OCI-LY3 (cell line): ENCODE measurements at regions not wholly inside any gene's neighbourhood (a gene's known extent, or its start where the extent isn't known, plus 50 kb on each side); places are given as distances from the start of the nearest gene placed in this dataset.
"Not testable (repeated sequence)": the region's sequence is repeated elsewhere in the genome, so short reads cannot be mapped to it uniquely, and the experiment has no call there.

Experiments
- H2AFZ ChIP-seq: fragments of 200-600, 300-600 bp; shearing (Covaris generic); 2 replicates; pipeline ENCODE4 v1.6.0; 2014; ENCODE audit warnings: antibody characterized with exemption, low read depth, low read length
- H3K27ac ChIP-seq: fragments of 200-600, 300-600 bp; sonication (generic); 2 replicates; pipeline ENCODE4 v1.5.1; 2014; ENCODE audit warnings: mild to moderate bottlenecking, low read length, moderate library complexity, mixed read lengths
- H3K27me3 ChIP-seq: fragments of 200-600, 300-600 bp; sonication (generic); 2 replicates; pipeline ENCODE4 v1.6.1; 2014; ENCODE audit warnings: low read depth, low read length, mixed read lengths
- H3K36me3 ChIP-seq: fragments of 200-600, 300-600 bp; sonication (generic); replicated peaks from 2 replicates; pipeline ENCODE3; 2014; ENCODE audit warnings: low read depth, low read length, mixed read lengths
- H3K4me1 ChIP-seq: fragments of 300-600, 200-600 bp; sonication (generic); 2 replicates; pipeline ENCODE4 v1.6.1; 2014; ENCODE audit warnings: low read length, mixed read lengths
- H3K4me2 ChIP-seq: fragments of 200-600, 300-600 bp; sonication (generic); 2 replicates; pipeline ENCODE4 v1.6.1; 2014; ENCODE audit warnings: low read length, mixed read lengths
- H3K4me3 ChIP-seq: fragments of 300-600, 200-600 bp; sonication (generic); 2 replicates; pipeline ENCODE4 v1.5.1; 2014; ENCODE audit warnings: antibody characterized with exemption, mild to moderate bottlenecking, low read length, moderate library complexity
- H3K79me2 ChIP-seq: fragments of 300-600, 200-600 bp; shearing (Covaris generic); 2 replicates; pipeline ENCODE4 v1.6.1; 2014; ENCODE audit warnings: mild to moderate bottlenecking, low read length, mixed read lengths
- H3K9ac ChIP-seq: fragments of 300-600, 200-600 bp; shearing (Covaris generic); 2 replicates; pipeline ENCODE4 v1.6.0; 2014; ENCODE audit warnings: mild to moderate bottlenecking, low read length, moderate library complexity
- H3K9me3 ChIP-seq: fragments of 200-600, 300-600 bp; shearing (Covaris generic); 2 replicates; pipeline ENCODE4 v1.6.1; 2014; ENCODE audit warnings: low read length, mixed read lengths; ENCODE audit not compliant: insufficient read depth
- H4K20me1 ChIP-seq: fragments of 200-600, 300-600 bp; sonication (generic); 2 replicates; pipeline ENCODE4 v1.6.1; 2016; ENCODE audit warnings: low read length, mixed read lengths; ENCODE audit not compliant: insufficient read depth
- CTCF ChIP-seq: fragments of 200-600, 300-600 bp; sonication (generic); IDR thresholded peaks from 2 replicates; pipeline ENCODE4 v1.5.1; 2014; ENCODE audit warnings: antibody characterized with exemption, low read length, low read depth
- EZH2phosphoT487 ChIP-seq: fragments of 200-600 bp; shearing (Covaris generic); IDR thresholded peaks from 2 replicates; pipeline ENCODE4 v1.6.1; 2018; ENCODE audit warnings: antibody characterized with exemption, mixed run types, low read depth

GRCh38 chr10:34015700-34016099, 681.2 kb upstream of the NRP1 start:
- H3K36me3 ChIP-seq: no peaks in the 10 kb centered on the region
- TF ChIP-seq EZH2phosphoT487 (no peak), CTCF (no peak)

GRCh38 chr10:34013235-34013634, 678.8 kb upstream of the NRP1 start:
- H3K9ac ChIP-seq: no peak overlapping the region
- no peaks in the 10 kb centered on the region for H3K79me2 ChIP-seq
- H3K36me3 ChIP-seq: no peaks in the 10 kb centered on the region
- no peaks in the 10 kb centered on the region for H3K27me3 ChIP-seq
- no peak overlapping the region for H3K4me3 ChIP-seq
- no peak overlapping the region for H2AFZ ChIP-seq
- no peak overlapping the region for H3K4me2 ChIP-seq
- H4K20me1 ChIP-seq: no peaks in the 10 kb centered on the region
- H3K4me1 ChIP-seq: no peaks in the 10 kb centered on the region
- no peaks in the 10 kb centered on the region for H3K9me3 ChIP-seq
- H3K27ac ChIP-seq: no peak overlapping the region
- TF ChIP-seq EZH2phosphoT487 (no peak), CTCF (no peak)

More at GRCh38 chr10:34015700-34016099, 681.2 kb upstream of the NRP1 start:
- Histone ChIP-seq H3K4me2 (no peak overlapping the region), H3K79me2 (no peaks in the 10 kb centered on the region), H2AFZ (no peak overlapping the region), H3K4me1 (no peaks in the 10 kb centered on the region), H4K20me1 (no peaks in the 10 kb centered on the region), H3K4me3 (no peak overlapping the region), H3K27ac (no peak overlapping the region), H3K9ac (no peak overlapping the region), H3K27me3 (no peaks in the 10 kb centered on the region), H3K9me3 (no peaks in the 10 kb centered on the region)

GRCh38 chr10:34010891-34011290, 676.4 kb upstream of the NRP1 start:
- Histone ChIP-seq H4K20me1 (no peaks in the 10 kb centered on the region), H3K4me2 (no peak overlapping the region), H3K4me1 (no peaks in the 10 kb centered on the region), H3K9me3 (no peaks in the 10 kb centered on the region), H3K36me3 (no peaks in the 10 kb centered on the region), H3K27me3 (no peaks in the 10 kb centered on the region), H2AFZ (no peak overlapping the region), H3K27ac (no peak overlapping the region), H3K79me2 (no peaks in the 10 kb centered on the region), H3K4me3 (no peak overlapping the region), H3K9ac (no peak overlapping the region)
- no peak for TF ChIP-seq EZH2phosphoT487
- TF ChIP-seq CTCF: no peak

- H3K9ac ChIP-seq, H3K4me2 ChIP-seq, H2AFZ ChIP-seq, H3K27me3 ChIP-seq, H3K36me3 ChIP-seq, H4K20me1 ChIP-seq, H3K4me3 ChIP-seq, H3K4me1 ChIP-seq, H3K27ac ChIP-seq, H3K79me2 ChIP-seq, H3K9me3 ChIP-seq: not testable (repeated sequence)
Observed at GRCh38 chr10:34010228-34010627, 675.8 kb upstream of the NRP1 start.

GRCh38 chr10:34008656-34009055, 674.2 kb upstream of the NRP1 start:
- Histone ChIP-seq H3K79me2 (no peaks in the 10 kb centered on the region), H3K9ac (no peak overlapping the region), H3K4me3 (no peak overlapping the region), H3K27me3 (no peaks in the 10 kb centered on the region), H3K27ac (no peak overlapping the region), H4K20me1 (no peaks in the 10 kb centered on the region), H3K9me3 (no peaks in the 10 kb centered on the region), H3K4me2 (no peak overlapping the region), H3K36me3 (no peaks in the 10 kb centered on the region), H3K4me1 (no peaks in the 10 kb centered on the region), H2AFZ (no peak overlapping the region)
- no peak for TF ChIP-seq CTCF
